Erythroblast (primary cell): ENCODE measurements at regions not wholly inside any gene's neighbourhood (a gene's known extent, or its start where the extent isn't known, plus 50 kb on each side); places are given as distances from the start of the nearest gene placed in this dataset.

Source experiments
- GATA1 ChIP-seq: IDR thresholded peaks from 2 replicates; pipeline ENCODE4 v1.6.1; 2011; ENCODE audit warnings: low read depth, mild to moderate bottlenecking, control low read depth, low read length, moderate library complexity
- POLR2A ChIP-seq: IDR thresholded peaks from 2 replicates; pipeline ENCODE4 v1.6.1; 2011; ENCODE audit warnings: mild to moderate bottlenecking, low read length

- TF ChIP-seq POLR2A (no peak), GATA1 (no peak)
These were observed 1136.8 kb upstream of the ADGRL4 start for GRCh38 chr1:80143361-80143760.
